ENCODE measurements at regions not wholly inside any gene's neighbourhood (a gene's known extent, or its start where the extent isn't known, plus 50 kb on each side); places are given as distances from the start of the nearest gene placed in this dataset.
"Not testable (repeated sequence)": the region's sequence is repeated elsewhere in the genome, so short reads cannot be mapped to it uniquely, and the experiment has no call there.

DNA sequence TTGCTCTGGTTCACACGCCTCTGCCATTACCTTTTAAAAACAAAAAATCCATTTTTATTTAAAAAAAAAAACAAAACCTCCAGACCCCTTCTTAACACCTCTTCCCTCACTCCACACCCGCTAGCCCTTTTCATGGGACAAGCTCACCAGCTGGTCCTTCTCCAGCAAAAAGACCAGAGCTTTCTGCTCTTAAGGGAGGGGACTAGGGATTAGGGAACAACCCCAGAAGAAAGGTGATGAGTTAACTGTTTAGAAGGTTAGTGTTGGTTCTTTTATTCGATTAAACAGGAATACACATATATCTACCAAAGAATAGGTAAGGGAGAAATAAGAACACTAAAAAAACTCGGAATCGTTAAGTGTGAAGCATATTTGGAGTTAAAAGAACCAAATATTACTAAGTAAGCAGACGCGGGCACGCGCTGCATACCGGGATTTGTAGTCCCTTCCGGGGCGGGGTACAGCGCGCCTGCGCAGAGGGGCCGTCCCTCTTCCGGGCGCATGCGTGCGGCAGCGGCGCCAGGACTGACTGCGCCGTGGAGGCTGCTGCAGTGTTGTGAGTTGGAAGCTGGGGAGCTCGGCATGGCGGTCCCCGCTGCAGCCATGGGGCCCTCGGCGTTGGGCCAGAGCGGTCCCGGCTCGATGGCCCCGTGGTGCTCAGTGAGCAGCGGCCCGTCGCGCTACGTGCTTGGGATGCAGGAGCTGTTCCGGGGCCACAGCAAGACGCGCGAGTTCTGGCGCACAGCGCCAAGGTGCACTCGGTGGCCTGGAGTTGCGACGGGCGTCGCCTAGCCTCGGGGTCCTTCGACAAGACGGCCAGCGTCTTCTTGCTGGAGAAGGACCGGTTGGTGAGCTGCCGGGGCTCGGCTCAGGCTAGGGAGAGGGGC is 92.6 kb upstream of the FAM153A start:
- TF ChIP-seq, protein P1, sequence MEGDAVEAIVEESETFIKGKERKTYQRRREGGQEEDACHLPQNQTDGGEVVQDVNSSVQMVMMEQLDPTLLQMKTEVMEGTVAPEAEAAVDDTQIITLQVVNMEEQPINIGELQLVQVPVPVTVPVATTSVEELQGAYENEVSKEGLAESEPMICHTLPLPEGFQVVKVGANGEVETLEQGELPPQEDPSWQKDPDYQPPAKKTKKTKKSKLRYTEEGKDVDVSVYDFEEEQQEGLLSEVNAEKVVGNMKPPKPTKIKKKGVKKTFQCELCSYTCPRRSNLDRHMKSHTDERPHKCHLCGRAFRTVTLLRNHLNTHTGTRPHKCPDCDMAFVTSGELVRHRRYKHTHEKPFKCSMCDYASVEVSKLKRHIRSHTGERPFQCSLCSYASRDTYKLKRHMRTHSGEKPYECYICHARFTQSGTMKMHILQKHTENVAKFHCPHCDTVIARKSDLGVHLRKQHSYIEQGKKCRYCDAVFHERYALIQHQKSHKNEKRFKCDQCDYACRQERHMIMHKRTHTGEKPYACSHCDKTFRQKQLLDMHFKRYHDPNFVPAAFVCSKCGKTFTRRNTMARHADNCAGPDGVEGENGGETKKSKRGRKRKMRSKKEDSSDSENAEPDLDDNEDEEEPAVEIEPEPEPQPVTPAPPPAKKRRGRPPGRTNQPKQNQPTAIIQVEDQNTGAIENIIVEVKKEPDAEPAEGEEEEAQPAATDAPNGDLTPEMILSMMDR (IDR thresholded peaks at IDR 0.05) = not testable (repeated sequence)
- TF ChIP-seq POLR2A (IDR thresholded peaks at IDR 0.05) = not testable (repeated sequence)
